HAP-1 (cell line): ENCODE measurements at regions not wholly inside any gene's neighbourhood (a gene's known extent, or its start where the extent isn't known, plus 50 kb on each side); places are given as distances from the start of the nearest gene placed in this dataset.

Source experiments
- DNase-seq, 2 experiments: peaks; one replicate each; pipeline ENCODE4 v3.0.0-alpha.2; 2016 to 2020; ENCODE audit warnings: low spot score in 2 of 2
- H3K27me3 ChIP-seq: fragments of 250-450 bp; sonication (Bioruptor Pico); 2 replicates; pipeline ENCODE4 v1.5.1; 2020; ENCODE audit warnings: low read depth, mild to moderate bottlenecking, moderate library complexity
- H3K36me3 ChIP-seq: fragments of 250-450 bp; sonication (Bioruptor Pico); replicated peaks from 2 replicates; pipeline ENCODE4 v1.5.1; 2020; ENCODE audit warnings: mild to moderate bottlenecking
- H3K4me1 ChIP-seq: fragments of 250-450 bp; sonication (Bioruptor Pico); 2 replicates; pipeline ENCODE4 v1.5.1; 2020; ENCODE audit warnings: mild to moderate bottlenecking
- H3K4me3 ChIP-seq: fragments of 250-450 bp; sonication (Bioruptor Pico); 2 replicates; pipeline ENCODE4 v1.5.1; 2020; ENCODE audit warnings: mild to moderate bottlenecking, moderate library complexity
- H3K9me3 ChIP-seq: fragments of 250-450 bp; sonication (Bioruptor Pico); 2 replicates; pipeline ENCODE4 v1.5.1; 2020; ENCODE audit warnings: mild to moderate bottlenecking, moderate library complexity
- in situ Hi-C: fragments of 300-500 bp; cut with MboI; formaldehyde crosslinking; loops from 3 replicates; pipeline ENCODE4 v1.14.3; 2020; ENCODE audit warnings: low sequenced_read_pairs, inconsistent platforms, mixed read lengths

DNA sequence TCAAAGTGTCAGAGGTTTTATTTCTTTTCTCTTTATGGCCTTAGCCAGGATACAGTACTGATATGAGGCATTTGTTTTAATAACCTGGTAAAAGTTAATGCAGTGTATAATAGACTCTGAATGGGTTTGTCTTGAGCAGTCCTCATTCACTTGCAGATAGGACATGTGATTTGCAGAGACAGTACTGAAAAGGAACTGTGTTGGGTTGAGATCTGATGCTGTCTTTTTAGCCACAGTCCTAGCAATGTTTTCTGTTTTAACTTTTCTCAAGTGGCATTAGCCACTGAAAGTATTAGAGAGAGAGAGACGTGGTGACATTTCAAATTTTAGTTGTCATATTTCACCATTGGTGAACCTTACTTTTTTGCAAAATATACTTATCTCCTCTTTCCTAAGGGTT, 547.2 kb upstream of the MAN1A1 start:
- in situ Hi-C loops: no loop called here
- no peaks in the 10 kb centered on the region for H3K9me3 ChIP-seq
- H3K4me3 ChIP-seq: no peak overlapping the region
- no peak for DNase-seq
- 0 out of 2 replicates have a peak, but pooled peaks cover 5% of the 10 kb centered on the region for H3K27me3 ChIP-seq
- H3K4me1 ChIP-seq: no peaks in the 10 kb centered on the region
- H3K36me3 ChIP-seq: no peaks in the 10 kb centered on the region

DNA sequence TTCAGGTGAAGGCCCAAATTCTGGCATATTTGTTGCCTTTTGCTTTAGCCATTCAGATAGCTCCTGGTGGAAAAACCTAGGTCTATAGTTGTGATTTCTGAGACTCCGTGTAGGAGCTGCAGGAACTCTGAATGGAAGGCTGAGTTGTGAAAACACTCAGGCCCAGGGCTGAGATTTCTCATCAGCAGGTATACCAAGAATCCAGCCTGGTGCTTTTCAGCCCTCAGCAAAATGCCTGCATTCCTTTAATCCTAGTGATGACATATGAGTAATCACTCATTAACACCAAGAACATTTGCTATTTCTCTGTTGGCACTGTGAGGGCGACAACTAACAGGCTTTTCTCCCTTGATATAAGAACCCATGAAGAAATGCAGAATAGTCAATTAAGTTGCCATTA, 546.1 kb upstream of the MAN1A1 start:
- no peaks in the 10 kb centered on the region for H3K36me3 ChIP-seq
- no peaks in the 10 kb centered on the region for H3K9me3 ChIP-seq
- in situ Hi-C loops: no loop called here
- no peak for DNase-seq
- H3K4me1 ChIP-seq: no peaks in the 10 kb centered on the region
- H3K27me3 ChIP-seq: 0 out of 2 replicates have a peak, but pooled peaks cover 5% of the 10 kb centered on the region
- no peak overlapping the region for H3K4me3 ChIP-seq

- no peak for DNase-seq
- no peaks in the 10 kb centered on the region for H3K9me3 ChIP-seq
- H3K4me1 ChIP-seq: no peaks in the 10 kb centered on the region
- no peaks in the 10 kb centered on the region for H3K36me3 ChIP-seq
- in situ Hi-C loops: no loop called here
- H3K27me3 ChIP-seq: no peaks in the 10 kb centered on the region
- no peak overlapping the region for H3K4me3 ChIP-seq
Measured at GRCh38 chr6:119894811-119895210, 545.2 kb upstream of the MAN1A1 start.

- no peaks in the 10 kb centered on the region for H3K36me3 ChIP-seq
- no peaks in the 10 kb centered on the region for H3K27me3 ChIP-seq
Measured at GRCh38 chr6:119891644-119892043, 542.1 kb upstream of the MAN1A1 start.

GRCh38 chr6:119891206-119891605, 541.6 kb upstream of the MAN1A1 start:
- no peaks in the 10 kb centered on the region for H3K36me3 ChIP-seq
- H3K27me3 ChIP-seq: no peaks in the 10 kb centered on the region
- H3K4me1 ChIP-seq: no peaks in the 10 kb centered on the region
- no peak overlapping the region for H3K4me3 ChIP-seq
- in situ Hi-C loops: no loop called here
- no peaks in the 10 kb centered on the region for H3K9me3 ChIP-seq
- DNase-seq: no peak

More at GRCh38 chr6:119891644-119892043, 542.1 kb upstream of the MAN1A1 start:
- in situ Hi-C loops: no loop called here
- no peak for DNase-seq
- no peak overlapping the region for H3K4me3 ChIP-seq
- H3K4me1 ChIP-seq: no peaks in the 10 kb centered on the region
- H3K9me3 ChIP-seq: no peaks in the 10 kb centered on the region

DNA sequence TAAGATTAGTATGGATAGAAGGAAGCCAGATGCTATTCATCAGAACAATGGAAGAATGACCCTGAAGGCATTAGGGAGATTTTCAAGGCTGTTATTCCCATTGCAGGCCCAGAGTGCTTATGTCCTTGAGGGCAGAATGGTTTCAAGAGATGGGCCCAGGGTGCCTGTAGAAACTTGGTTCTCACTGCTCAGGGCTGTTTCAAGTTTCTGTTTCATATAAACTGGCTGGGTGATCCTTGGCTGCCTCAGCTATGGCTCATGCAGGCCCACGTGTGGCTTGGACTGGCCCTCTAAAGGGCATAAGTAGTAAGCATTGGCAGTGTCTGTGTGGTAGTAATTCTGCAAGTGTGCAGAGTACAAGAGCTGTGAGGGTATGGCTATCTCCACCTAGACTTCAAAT, 540.9 kb upstream of the MAN1A1 start:
- in situ Hi-C loops: no loop called here
- Histone ChIP-seq H3K36me3 (no peaks in the 10 kb centered on the region), H3K27me3 (no peaks in the 10 kb centered on the region), H3K4me1 (no peaks in the 10 kb centered on the region), H3K4me3 (no peak overlapping the region), H3K9me3 (no peaks in the 10 kb centered on the region)
- DNase-seq: peak in 1 of 2 experiments; percentile 16

GRCh38 chr6:119887666-119888065, 538.1 kb upstream of the MAN1A1 start:
- Histone ChIP-seq H3K4me3 (no peak overlapping the region), H3K4me1 (no peaks in the 10 kb centered on the region), H3K9me3 (no peaks in the 10 kb centered on the region), H3K36me3 (no peaks in the 10 kb centered on the region), H3K27me3 (no peaks in the 10 kb centered on the region)
- in situ Hi-C loops: no loop called here
- no peak for DNase-seq

DNA sequence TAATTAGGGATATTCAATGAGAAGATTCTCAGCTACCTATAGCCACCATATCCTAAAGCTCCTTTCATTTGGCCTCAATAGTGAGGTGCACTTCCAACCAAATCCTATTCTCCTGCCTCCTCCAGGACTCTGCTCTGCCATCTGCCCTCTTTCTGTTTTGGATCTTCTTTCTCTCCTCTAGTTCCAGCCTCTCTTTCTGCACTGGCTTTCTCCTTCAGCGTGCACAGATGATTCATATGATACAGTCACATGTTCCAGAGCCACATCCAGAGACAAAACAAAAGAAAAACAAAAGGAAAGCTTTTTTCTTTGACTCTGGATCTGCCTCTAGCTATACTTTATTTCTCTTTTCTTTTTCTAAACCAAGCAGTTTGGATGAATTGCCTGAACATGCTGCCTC, 531.9 kb upstream of the MAN1A1 start:
- no peaks in the 10 kb centered on the region for H3K36me3 ChIP-seq
- no peaks in the 10 kb centered on the region for H3K9me3 ChIP-seq
- no peaks in the 10 kb centered on the region for H3K4me1 ChIP-seq
- in situ Hi-C loops: no loop called here
- peak in 1 of 2 experiments; percentile 13 for DNase-seq
- H3K4me3 ChIP-seq: no peak overlapping the region
- H3K27me3 ChIP-seq: no peaks in the 10 kb centered on the region; the same call in 1 of the 2 replicates

- in situ Hi-C loops: no loop called here
- no peak overlapping the region for H3K4me3 ChIP-seq
Measured at GRCh38 chr6:119880840-119881239, 531.3 kb upstream of the MAN1A1 start.

GRCh38 chr6:119879731-119880130, 530.2 kb upstream of the MAN1A1 start:
- Histone ChIP-seq H3K9me3 (no peaks in the 10 kb centered on the region), H3K27me3 (no peaks in the 10 kb centered on the region; the same call in 1 of the 2 replicates), H3K36me3 (no peaks in the 10 kb centered on the region), H3K4me3 (no peak overlapping the region), H3K4me1 (no peaks in the 10 kb centered on the region)
- in situ Hi-C loops: no loop called here
- no peak for DNase-seq

More at GRCh38 chr6:119880840-119881239, 531.3 kb upstream of the MAN1A1 start:
- no peaks in the 10 kb centered on the region; the same call in 1 of the 2 replicates for H3K27me3 ChIP-seq
- no peaks in the 10 kb centered on the region for H3K4me1 ChIP-seq
- H3K36me3 ChIP-seq: no peaks in the 10 kb centered on the region
- no peak for DNase-seq
- no peaks in the 10 kb centered on the region for H3K9me3 ChIP-seq

- in situ Hi-C loops: no loop called here
- Histone ChIP-seq H3K36me3 (no peaks in the 10 kb centered on the region), H3K9me3 (no peaks in the 10 kb centered on the region), H3K4me1 (no peaks in the 10 kb centered on the region), H3K27me3 (no peaks in the 10 kb centered on the region), H3K4me3 (no peak overlapping the region)
- no peak for DNase-seq
Measured at GRCh38 chr6:119874381-119874780, 524.8 kb upstream of the MAN1A1 start.

GRCh38 chr6:119873107-119873506, 523.5 kb upstream of the MAN1A1 start:
- no peaks in the 10 kb centered on the region for H3K27me3 ChIP-seq
- in situ Hi-C loops: no loop called here
- no peaks in the 10 kb centered on the region for H3K9me3 ChIP-seq
- no peak for DNase-seq
- H3K4me3 ChIP-seq: no peak overlapping the region
- no peaks in the 10 kb centered on the region for H3K36me3 ChIP-seq
- no peaks in the 10 kb centered on the region for H3K4me1 ChIP-seq

- H3K4me3 ChIP-seq: no peak overlapping the region
- H3K4me1 ChIP-seq: no peaks in the 10 kb centered on the region
- H3K9me3 ChIP-seq: no peaks in the 10 kb centered on the region
- in situ Hi-C loops: no loop called here
- no peaks in the 10 kb centered on the region for H3K36me3 ChIP-seq
- DNase-seq: no peak
- H3K27me3 ChIP-seq: no peaks in the 10 kb centered on the region
Measured at GRCh38 chr6:119871520-119871919, 522.0 kb upstream of the MAN1A1 start.

- no peak for DNase-seq
- Histone ChIP-seq H3K9me3 (no peaks in the 10 kb centered on the region), H3K36me3 (no peaks in the 10 kb centered on the region), H3K4me3 (no peak overlapping the region), H3K27me3 (no peaks in the 10 kb centered on the region), H3K4me1 (no peaks in the 10 kb centered on the region)
- in situ Hi-C loops: no loop called here
Measured at GRCh38 chr6:119865466-119866350, 516.1 kb upstream of the MAN1A1 start.
